Coronary artery (tissue), 2 donors: ENCODE measurements at regions not wholly inside any gene's neighbourhood (a gene's known extent, or its start where the extent isn't known, plus 50 kb on each side); places are given as distances from the start of the nearest gene placed in this dataset.
"Not testable (repeated sequence)": the region's sequence is repeated elsewhere in the genome, so short reads cannot be mapped to it uniquely, and the experiment has no call there.

ENCODE experiments used
- DNase-seq: peaks from one replicate; pipeline ENCODE4 v3.0.0-alpha.2; 2017; ENCODE audit warnings: low spot score
- H3K27ac ChIP-seq, 2 donors: fragments of 200-600 bp; sonication (generic); one replicate each; pipeline ENCODE4 v1.5.1; 2016 to 2019
- H3K4me3 ChIP-seq: fragments of 200-600 bp; sonication (generic); 2 replicates; pipeline ENCODE4 v1.5.1; 2016; ENCODE audit warnings: mild to moderate bottlenecking, moderate library complexity
- CTCF ChIP-seq: fragments of 200-600 bp; sonication (generic); IDR thresholded peaks from one replicate; pipeline ENCODE4 v1.5.1; 2019; ENCODE audit warnings: antibody characterized with exemption

- DNase-seq, result no peak
- no peak overlapping the region for H3K4me3 ChIP-seq
- H3K27ac ChIP-seq, result no peak overlapping the region
- TF ChIP-seq CTCF, result no peak
Measured at GRCh38 chr4:160326110-160326509, 1223.2 kb downstream of the RAPGEF2 start.

- H3K4me3 ChIP-seq, result no peak overlapping the region
- H3K27ac ChIP-seq, result no peak overlapping the region
- DNase-seq, result no peak
- no peak for TF ChIP-seq CTCF
Measured at GRCh38 chr4:160347197-160347596, 1244.3 kb downstream of the RAPGEF2 start.

GRCh38 chr4:160350944-160351343 is 1248.1 kb downstream of the RAPGEF2 start:
- no peak for TF ChIP-seq CTCF
- no peak for DNase-seq
- Histone ChIP-seq H3K27ac (no peak overlapping the region), H3K4me3 (no peak overlapping the region)

- Histone ChIP-seq H3K27ac (no peak overlapping the region), H3K4me3 (no peak overlapping the region)
- DNase-seq, result no peak
- TF ChIP-seq CTCF, result no peak
Measured at GRCh38 chr4:160352637-160353036, 1249.8 kb downstream of the RAPGEF2 start.

GRCh38 chr4:160353548-160353947 is 1250.7 kb downstream of the RAPGEF2 start:
- Histone ChIP-seq H3K4me3 (no peak overlapping the region), H3K27ac (no peak overlapping the region)
- TF ChIP-seq CTCF, result no peak
- DNase-seq, result no peak

- Histone ChIP-seq H3K4me3 (no peak overlapping the region), H3K27ac (no peak overlapping the region)
- DNase-seq, result no peak
- no peak for TF ChIP-seq CTCF
Measured at GRCh38 chr4:160362478-160362877, 1259.6 kb downstream of the RAPGEF2 start.

GRCh38 chr4:160364217-160364616 is 1261.3 kb downstream of the RAPGEF2 start:
- DNase-seq, result no peak
- H3K4me3 ChIP-seq, result no peak overlapping the region
- H3K27ac ChIP-seq, result no peak overlapping the region
- TF ChIP-seq CTCF, result no peak

GRCh38 chr4:160364665-160365064 is 1261.8 kb downstream of the RAPGEF2 start:
- H3K4me3 ChIP-seq, DNase-seq, H3K27ac ChIP-seq: not testable (repeated sequence)

GRCh38 chr4:160365383-160365782 is 1262.5 kb downstream of the RAPGEF2 start:
- not testable (repeated sequence) for H3K27ac ChIP-seq, H3K4me3 ChIP-seq, DNase-seq
